GM06990 (cell line): ENCODE measurements at regions not wholly inside any gene's neighbourhood (a gene's known extent, or its start where the extent isn't known, plus 50 kb on each side); places are given as distances from the start of the nearest gene placed in this dataset.

Experiments
- DNase-seq: peaks from one replicate; pipeline ENCODE4 v3.0.0-alpha.2; 2011; ENCODE audit not compliant: insufficient read length; ENCODE audit errors: extremely low read depth
- H3K27me3 ChIP-seq: replicated peaks from 2 replicates; pipeline ENCODE4 v1.6.0; 2011; ENCODE audit warnings: low read length; ENCODE audit not compliant: control insufficient read depth, insufficient read depth
- H3K36me3 ChIP-seq: 2 replicates; pipeline ENCODE4 v1.5.1; 2011; ENCODE audit warnings: low read length; ENCODE audit not compliant: control insufficient read depth, insufficient read depth
- H3K4me3 ChIP-seq: replicated peaks from 2 replicates; pipeline ENCODE4 v1.5.1; 2011; ENCODE audit warnings: low read depth, mild to moderate bottlenecking, control low read depth, low read length
- TF ChIP-seq, protein P1 (sequence below): IDR thresholded peaks from 2 replicates; pipeline ENCODE4 v1.5.1; 2011; ENCODE audit warnings: low read length, control low read depth, mild to moderate bottlenecking, inconsistent platforms; ENCODE audit not compliant: insufficient read depth, poor library complexity, severe bottlenecking

DNA sequence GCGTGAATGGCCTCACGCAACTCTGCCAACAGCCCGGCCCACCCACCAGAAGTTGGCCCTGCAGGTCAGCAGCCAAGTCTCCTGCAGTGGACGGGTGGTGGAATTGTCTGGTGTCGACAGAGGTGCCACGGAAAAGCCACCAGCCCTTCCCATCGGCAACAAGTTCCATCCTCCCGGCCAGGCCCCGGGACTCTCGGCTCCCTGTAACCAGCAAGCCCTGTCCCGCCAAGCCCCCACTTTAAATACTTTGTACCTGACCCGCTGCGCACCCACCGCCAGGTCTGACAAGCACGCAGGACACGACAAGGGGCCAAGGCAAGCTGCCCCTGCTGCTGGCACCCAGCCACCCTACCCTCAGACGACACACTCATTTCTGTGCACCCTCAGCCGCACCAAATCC is 100.8 kb downstream of the RBFOX3 start:
- TF ChIP-seq, protein P1, sequence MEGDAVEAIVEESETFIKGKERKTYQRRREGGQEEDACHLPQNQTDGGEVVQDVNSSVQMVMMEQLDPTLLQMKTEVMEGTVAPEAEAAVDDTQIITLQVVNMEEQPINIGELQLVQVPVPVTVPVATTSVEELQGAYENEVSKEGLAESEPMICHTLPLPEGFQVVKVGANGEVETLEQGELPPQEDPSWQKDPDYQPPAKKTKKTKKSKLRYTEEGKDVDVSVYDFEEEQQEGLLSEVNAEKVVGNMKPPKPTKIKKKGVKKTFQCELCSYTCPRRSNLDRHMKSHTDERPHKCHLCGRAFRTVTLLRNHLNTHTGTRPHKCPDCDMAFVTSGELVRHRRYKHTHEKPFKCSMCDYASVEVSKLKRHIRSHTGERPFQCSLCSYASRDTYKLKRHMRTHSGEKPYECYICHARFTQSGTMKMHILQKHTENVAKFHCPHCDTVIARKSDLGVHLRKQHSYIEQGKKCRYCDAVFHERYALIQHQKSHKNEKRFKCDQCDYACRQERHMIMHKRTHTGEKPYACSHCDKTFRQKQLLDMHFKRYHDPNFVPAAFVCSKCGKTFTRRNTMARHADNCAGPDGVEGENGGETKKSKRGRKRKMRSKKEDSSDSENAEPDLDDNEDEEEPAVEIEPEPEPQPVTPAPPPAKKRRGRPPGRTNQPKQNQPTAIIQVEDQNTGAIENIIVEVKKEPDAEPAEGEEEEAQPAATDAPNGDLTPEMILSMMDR, result no peak
- Histone ChIP-seq H3K36me3 (no peaks in the 10 kb centered on the region), H3K4me3 (no peak overlapping the region), H3K27me3 (no peaks in the 10 kb centered on the region)
- no peak for DNase-seq

DNA sequence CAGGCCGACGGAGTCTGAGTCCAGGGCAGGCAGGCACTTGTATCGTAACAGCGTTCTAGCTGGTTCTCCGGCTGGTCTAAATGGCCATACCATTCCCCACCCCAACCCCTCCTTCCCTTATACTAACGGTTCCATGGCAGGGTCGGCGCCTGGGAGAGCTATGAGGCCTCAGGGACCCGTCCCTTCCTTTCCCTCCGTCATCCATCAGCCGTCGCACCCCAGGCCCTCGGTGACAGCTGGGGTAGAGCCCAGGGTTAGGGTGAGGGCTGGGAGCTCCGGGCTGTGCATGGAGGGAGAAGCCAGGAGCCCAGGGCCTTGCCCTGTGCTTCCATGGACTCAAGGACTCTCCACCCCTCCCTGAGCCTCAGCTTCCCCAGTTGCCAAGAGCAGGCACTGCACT is 101.4 kb downstream of the RBFOX3 start:
- no peaks in the 10 kb centered on the region for H3K27me3 ChIP-seq

DNA sequence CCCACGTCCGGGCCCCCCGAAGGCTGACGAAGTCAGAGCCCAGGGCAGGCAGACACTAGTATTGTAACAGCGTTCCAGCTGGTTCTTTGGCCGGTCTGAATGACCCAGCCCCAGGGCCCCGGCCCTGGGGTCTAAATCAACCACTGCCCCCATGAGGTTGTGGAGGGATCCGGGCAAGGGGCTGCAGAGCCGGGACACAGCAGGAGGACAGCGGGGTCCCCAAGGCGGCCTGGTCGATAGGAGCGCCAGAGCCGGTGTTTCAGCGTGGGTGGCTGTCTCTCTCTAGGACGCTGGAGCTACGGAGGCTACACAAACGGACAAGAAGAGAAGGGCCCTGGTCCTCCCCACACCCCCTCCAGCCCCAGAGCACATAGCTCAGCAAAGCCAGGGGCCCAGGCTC is 101.8 kb downstream of the RBFOX3 start:
- TF ChIP-seq, protein P1, result no peak
- DNase-seq, result no peak
- no peaks in the 10 kb centered on the region for H3K27me3 ChIP-seq
- H3K4me3 ChIP-seq, result no peak overlapping the region
- H3K36me3 ChIP-seq, result no peaks in the 10 kb centered on the region

More for the DNA sequence above, 101.4 kb downstream of the RBFOX3 start:
- Histone ChIP-seq H3K4me3 (no peak overlapping the region), H3K36me3 (no peaks in the 10 kb centered on the region)
- TF ChIP-seq, protein P1, result no peak
- no peak for DNase-seq

DNA sequence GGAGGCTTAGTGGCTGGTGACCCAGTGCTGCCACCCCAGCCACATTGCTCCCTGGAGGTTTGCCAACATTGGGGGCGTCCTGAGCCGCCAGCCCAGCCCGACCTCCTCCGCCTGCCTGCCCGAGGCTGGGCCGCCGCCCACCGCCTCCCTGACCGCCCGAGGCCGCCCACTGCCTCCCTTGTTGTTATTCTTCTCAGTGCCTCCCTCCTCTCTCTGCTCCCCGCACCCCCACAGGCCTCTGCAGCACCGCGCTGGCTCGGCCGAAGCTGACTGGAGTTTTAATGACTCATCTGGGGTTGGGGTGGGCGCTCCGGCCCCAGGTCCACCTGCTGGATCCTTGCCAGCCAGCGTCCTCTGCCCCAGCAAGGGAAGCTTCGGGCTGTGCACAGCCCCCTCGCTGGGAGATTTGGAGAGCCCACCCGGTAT is 102.5 kb downstream of the RBFOX3 start:
- Histone ChIP-seq H3K27me3 (no peaks in the 10 kb centered on the region; the same call in 1 of the 2 replicates), H3K4me3 (no peak overlapping the region), H3K36me3 (no peaks in the 10 kb centered on the region)
- no peak for DNase-seq
- TF ChIP-seq, protein P1, result no peak

DNA sequence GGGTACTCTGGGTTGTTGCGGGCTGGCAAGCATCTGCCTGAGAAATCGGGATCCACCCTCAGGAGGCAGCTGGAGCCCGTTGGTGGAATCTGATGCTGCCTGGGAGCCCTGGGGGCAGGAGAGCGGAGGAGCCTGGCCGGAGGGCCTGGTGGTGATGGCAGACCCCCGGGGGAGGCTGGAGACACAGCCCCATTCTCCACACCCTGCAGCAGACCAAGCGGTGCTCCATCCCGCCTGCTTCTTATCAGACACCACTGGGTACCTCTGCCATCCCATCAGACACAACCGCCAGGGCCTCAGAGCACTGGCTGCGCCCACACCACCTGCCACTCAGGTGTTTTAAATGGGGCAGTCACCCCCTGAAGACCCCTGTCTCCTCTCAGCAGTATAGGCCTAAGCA is 103.9 kb downstream of the RBFOX3 start:
- DNase-seq, result no peak
- H3K4me3 ChIP-seq, result no peak overlapping the region
- no peaks in the 10 kb centered on the region; the same call in 1 of the 2 replicates for H3K27me3 ChIP-seq
- H3K36me3 ChIP-seq, result no peaks in the 10 kb centered on the region
- TF ChIP-seq, protein P1, result no peak
